PC-9 (cell line): ENCODE measurements at regions not wholly inside any gene's neighbourhood (a gene's known extent, or its start where the extent isn't known, plus 50 kb on each side); places are given as distances from the start of the nearest gene placed in this dataset.

Experiments used
- BruUV-seq: library from RNA; stranded (reverse); fragments of 400-500 nt; replicated peaks from 2 replicates; lab custom pipeline; 2021; lab: Mats Ljungman, UMichigan
- CTCF ChIA-PET: fragments of 300-600 bp; sonication (Branson Sonifier 250); formaldehyde crosslinking; loops from one replicate; lab custom pipeline; 2022; ENCODE audit warnings: antibody characterized with exemption; lab: Charles Lee
- POLR2A ChIA-PET: fragments of 300-600 bp; sonication (Branson Sonifier 250); formaldehyde crosslinking; loops from one replicate; lab custom pipeline; 2022; ENCODE audit warnings: antibody characterized with exemption; ENCODE audit not compliant: unreplicated experiment; lab: Charles Lee
- DNase-seq, 2 experiments: peaks; one replicate each; pipeline versions ENCODE4 v3.0.0 to v3.0.0-alpha.2; 2015 to 2022; ENCODE audit warnings: mixed read lengths in 1 of 2
- H2AFZ ChIP-seq: fragments of 200-600 bp; sonication (generic); 2 replicates; pipeline ENCODE4 v1.8.1; 2017; ENCODE audit warnings: antibody characterized with exemption
- H3F3A ChIP-seq: fragments of 200-600 bp; sonication (generic); 2 replicates; pipeline ENCODE4 v1.8.1; 2017; ENCODE audit warnings: antibody characterized with exemption, mild to moderate bottlenecking, low read depth; ENCODE audit not compliant: insufficient read depth
- H3K27ac ChIP-seq: fragments of 200-600 bp; sonication (generic); 2 replicates; pipeline ENCODE4 v1.6.1; 2016; ENCODE audit warnings: mixed run types
- H3K27me3 ChIP-seq: fragments of 200-600 bp; sonication (generic); 2 replicates; pipeline ENCODE4 v1.6.1; 2016; ENCODE audit warnings: low read depth, mixed run types; ENCODE audit not compliant: insufficient read depth
- H3K36me3 ChIP-seq: fragments of 200-600 bp; sonication (generic); 2 replicates; pipeline ENCODE4 v1.6.1; 2016; ENCODE audit warnings: low read depth, mixed run types
- H3K4me1 ChIP-seq: fragments of 200-600 bp; sonication (generic); replicated peaks from 2 replicates; pipeline ENCODE4 v1.6.1; 2016; ENCODE audit warnings: mixed run types; ENCODE audit not compliant: insufficient read depth
- H3K4me2 ChIP-seq: fragments of 200-600 bp; sonication (generic); 2 replicates; pipeline ENCODE4 v1.6.1; 2017; ENCODE audit warnings: mixed run types
- H3K4me3 ChIP-seq: fragments of 200-600 bp; sonication (generic); 2 replicates; pipeline ENCODE4 v1.6.1; 2016; ENCODE audit warnings: mixed run types
- H3K79me2 ChIP-seq: fragments of 200-600 bp; sonication (generic); 2 replicates; pipeline ENCODE4 v1.6.1; 2017; ENCODE audit warnings: low read depth, mixed run types
- H3K9me2 ChIP-seq: fragments of 200-600 bp; sonication (generic); 2 replicates; pipeline ENCODE4 v1.8.1; 2017; ENCODE audit warnings: mild to moderate bottlenecking; ENCODE audit not compliant: insufficient read depth
- H3K9me3 ChIP-seq: fragments of 200-600 bp; sonication (generic); 2 replicates; pipeline ENCODE4 v1.8.1; 2016; ENCODE audit warnings: low read depth; ENCODE audit not compliant: insufficient read depth
- H4K20me1 ChIP-seq: fragments of 200-600 bp; sonication (generic); 2 replicates; pipeline ENCODE4 v1.8.1; 2017; ENCODE audit not compliant: insufficient read depth
- CTCF ChIP-seq: fragments of 200-600 bp; sonication (generic); conservative IDR thresholded peaks from 2 replicates; pipeline ENCODE4 v1.6.1; 2017; ENCODE audit warnings: mixed run types, antibody characterized with exemption, mild to moderate bottlenecking, moderate library complexity
- EZH2 ChIP-seq: fragments of 200-600 bp; sonication (generic); IDR thresholded peaks from 2 replicates; pipeline ENCODE4 v1.8.0; 2017; ENCODE audit warnings: antibody characterized with exemption, low read depth
- intact Hi-C: fragments of 100-400 bp; cut with micrococcal nuclease; formaldehyde crosslinking; loops from one replicate; pipeline ENCODE4 v1.10.0; 2022; ENCODE audit not compliant: unreplicated experiment

- Histone ChIP-seq H3K4me1 (no peaks in the 10 kb centered on the region), H3K36me3 (no peaks in the 10 kb centered on the region), H3K4me2 (no peak overlapping the region), H3K27ac (no peak overlapping the region), H2AFZ (no peak overlapping the region), H3K9me3 (no peaks in the 10 kb centered on the region), H4K20me1 (no peaks in the 10 kb centered on the region), H3K79me2 (no peaks in the 10 kb centered on the region), H3K4me3 (no peak overlapping the region), H3K27me3 (no peaks in the 10 kb centered on the region), H3F3A (no peaks in the 10 kb centered on the region), H3K9me2 (no peaks in the 10 kb centered on the region)
- no peak for DNase-seq
- intact Hi-C loops, result no loop called here
- BruUV-seq, result no TSS peak
- POLR2A ChIA-PET, result no interaction called here
- no peak for TF ChIP-seq CTCF
- TF ChIP-seq EZH2, result no peak
- CTCF ChIA-PET, result no interaction called here
Measured at GRCh38 chr10:28788762-28789161, 111.4 kb downstream of the BAMBI start.

- intact Hi-C loops, result no loop called here
Measured at GRCh38 chr10:28790146-28790545, 112.8 kb downstream of the BAMBI start.

GRCh38 chr10:28793482-28793881, 116.2 kb downstream of the BAMBI start:
- no peak for DNase-seq

More at GRCh38 chr10:28790146-28790545, 112.8 kb downstream of the BAMBI start:
- H3K4me3 ChIP-seq, result no peak overlapping the region
- no peak for DNase-seq
- no peaks in the 10 kb centered on the region for H3K9me3 ChIP-seq
- ChIA-PET CTCF (no interaction called here), POLR2A (no interaction called here)
- H3K4me1 ChIP-seq, result no peaks in the 10 kb centered on the region
- H3F3A ChIP-seq, result no peaks in the 10 kb centered on the region
- H3K9me2 ChIP-seq, result no peaks in the 10 kb centered on the region
- TF ChIP-seq EZH2, result no peak
- no peak for TF ChIP-seq CTCF
- no peaks in the 10 kb centered on the region for H3K79me2 ChIP-seq
- no peaks in the 10 kb centered on the region for H3K36me3 ChIP-seq
- BruUV-seq, result no TSS peak
- no peaks in the 10 kb centered on the region for H4K20me1 ChIP-seq
- no peaks in the 10 kb centered on the region for H3K27me3 ChIP-seq
- H3K4me2 ChIP-seq, result no peak overlapping the region
- no peak overlapping the region for H3K27ac ChIP-seq
- no peak overlapping the region for H2AFZ ChIP-seq

More at GRCh38 chr10:28793482-28793881, 116.2 kb downstream of the BAMBI start:
- no peak overlapping the region for H2AFZ ChIP-seq
- H3K4me2 ChIP-seq, result no peak overlapping the region
- H3K36me3 ChIP-seq, result no peaks in the 10 kb centered on the region
- no TSS peak for BruUV-seq
- H4K20me1 ChIP-seq, result no peaks in the 10 kb centered on the region
- CTCF ChIA-PET, result no interaction called here
- no peak overlapping the region for H3K27ac ChIP-seq
- POLR2A ChIA-PET, result no interaction called here
- TF ChIP-seq EZH2, result no peak
- no peak for TF ChIP-seq CTCF
- no peaks in the 10 kb centered on the region for H3K4me1 ChIP-seq
- H3K27me3 ChIP-seq, result no peaks in the 10 kb centered on the region
- no peaks in the 10 kb centered on the region for H3K9me2 ChIP-seq
- H3K79me2 ChIP-seq, result no peaks in the 10 kb centered on the region
- H3F3A ChIP-seq, result no peaks in the 10 kb centered on the region
- H3K4me3 ChIP-seq, result no peak overlapping the region
- no peaks in the 10 kb centered on the region for H3K9me3 ChIP-seq
- intact Hi-C loops, result no loop called here
